ENCODE measurements at regions not wholly inside any gene's neighbourhood (a gene's known extent, or its start where the extent isn't known, plus 50 kb on each side); places are given as distances from the start of the nearest gene placed in this dataset.

DNA sequence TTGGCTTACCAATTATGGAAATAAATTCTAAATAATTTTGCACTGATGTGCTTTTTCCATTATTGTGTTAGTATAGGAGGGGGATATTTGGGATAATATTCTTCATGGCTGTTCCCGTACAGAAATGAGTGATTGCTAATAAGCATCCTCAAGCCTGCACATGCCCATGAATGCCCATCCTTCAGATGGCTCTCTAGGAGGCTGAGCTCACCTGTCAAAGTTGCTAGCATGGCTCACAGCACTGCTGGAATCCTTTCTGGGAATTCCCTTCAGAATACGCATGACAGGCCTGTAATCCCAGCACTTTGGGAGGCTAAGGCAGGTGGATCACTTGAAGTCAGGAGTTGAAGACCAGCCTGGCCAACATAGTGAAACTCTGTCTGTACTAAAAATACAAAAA lies 124.1 kb downstream of the NXNL2 start:
- no peak for DNase-seq

DNA sequence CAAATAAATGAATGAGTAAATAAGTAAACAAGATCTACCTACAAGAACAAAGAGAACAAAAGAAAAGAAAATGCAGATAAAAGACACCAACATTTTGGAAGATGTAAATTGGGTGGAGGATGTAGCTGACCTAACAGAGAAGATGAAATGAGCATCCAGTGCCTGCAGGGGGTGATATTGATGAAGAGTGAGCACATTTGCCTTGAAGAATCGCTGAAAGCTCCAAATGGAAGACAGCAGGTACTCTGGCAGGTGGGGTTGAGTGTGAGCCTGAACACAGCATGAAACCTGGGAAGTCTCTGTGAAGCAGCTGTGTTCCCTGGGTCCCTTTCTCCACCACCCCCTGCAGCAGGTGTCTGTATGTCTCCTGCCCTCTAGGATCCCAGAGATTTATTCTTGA lies 125.6 kb downstream of the NXNL2 start:
- DNase-seq, result peak; percentile 39 to 51

DNA sequence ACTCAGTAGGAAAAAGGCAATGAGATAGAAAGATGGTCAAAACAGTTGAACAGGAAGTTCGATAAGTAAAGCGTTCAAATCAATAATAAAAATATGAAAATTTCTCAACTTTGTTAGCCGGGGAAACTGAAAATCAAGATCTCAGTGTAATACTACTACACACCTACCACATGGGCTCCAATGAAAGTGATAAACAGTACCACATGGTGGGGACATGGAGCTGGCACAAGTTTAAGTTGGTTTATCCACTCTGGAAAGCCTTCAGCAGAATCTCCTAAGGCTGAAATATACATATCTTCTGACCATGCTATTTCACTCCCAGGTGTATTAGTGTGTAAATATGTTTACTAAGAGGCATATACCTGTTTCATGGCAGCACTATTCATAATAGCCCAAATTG lies 126.8 kb downstream of the NXNL2 start:
- DNase-seq, result no peak

DNA sequence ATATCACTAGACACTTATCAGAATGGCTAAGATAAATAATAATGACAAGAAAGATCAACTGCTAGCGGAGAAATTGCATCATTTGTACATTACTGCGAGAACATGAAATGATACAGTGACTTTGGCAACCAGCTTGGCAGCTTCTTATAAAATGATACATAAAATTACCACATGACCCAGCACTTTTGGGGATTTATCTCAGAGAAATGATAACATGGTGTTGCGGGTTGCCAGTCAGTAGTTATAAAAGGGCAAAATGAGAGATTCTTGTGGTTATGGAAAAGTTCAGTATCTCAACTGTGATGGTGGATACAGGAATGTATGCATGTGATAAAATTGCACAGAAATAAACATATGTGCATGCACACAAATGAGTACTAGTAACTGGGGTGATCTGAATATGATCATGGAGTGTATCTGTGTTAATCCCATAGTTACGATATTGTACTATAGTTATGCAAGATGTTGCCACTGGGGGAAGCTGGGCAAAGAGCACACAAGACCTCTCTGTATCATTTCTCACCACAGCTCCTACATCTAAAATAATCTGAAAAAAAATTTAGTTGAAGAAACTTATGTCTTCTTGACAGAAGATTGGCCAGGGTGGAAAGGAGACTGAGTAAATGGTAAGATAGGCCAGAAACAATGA lies 128.9 kb downstream of the NXNL2 start:
- DNase-seq, result no peak

DNA sequence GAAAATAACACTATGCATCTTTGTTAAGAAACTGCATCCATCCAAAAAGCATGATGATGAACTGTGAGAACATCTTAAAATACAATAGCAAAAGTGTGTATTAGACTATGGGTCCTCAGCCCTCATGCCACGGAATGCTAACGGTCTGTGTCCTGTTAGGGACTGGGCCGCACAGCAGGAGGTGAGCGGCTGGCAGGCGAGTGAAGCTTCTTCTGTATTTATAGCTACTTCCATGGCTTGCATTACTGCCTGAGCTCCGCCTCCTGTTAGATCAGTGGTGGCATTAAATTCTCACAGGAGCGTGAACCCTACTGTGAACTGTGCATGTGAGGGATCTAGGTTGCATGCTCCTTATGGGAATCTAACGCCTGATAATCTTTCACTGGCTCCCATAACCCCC lies 129.8 kb downstream of the NXNL2 start:
- DNase-seq, result no peak

DNA sequence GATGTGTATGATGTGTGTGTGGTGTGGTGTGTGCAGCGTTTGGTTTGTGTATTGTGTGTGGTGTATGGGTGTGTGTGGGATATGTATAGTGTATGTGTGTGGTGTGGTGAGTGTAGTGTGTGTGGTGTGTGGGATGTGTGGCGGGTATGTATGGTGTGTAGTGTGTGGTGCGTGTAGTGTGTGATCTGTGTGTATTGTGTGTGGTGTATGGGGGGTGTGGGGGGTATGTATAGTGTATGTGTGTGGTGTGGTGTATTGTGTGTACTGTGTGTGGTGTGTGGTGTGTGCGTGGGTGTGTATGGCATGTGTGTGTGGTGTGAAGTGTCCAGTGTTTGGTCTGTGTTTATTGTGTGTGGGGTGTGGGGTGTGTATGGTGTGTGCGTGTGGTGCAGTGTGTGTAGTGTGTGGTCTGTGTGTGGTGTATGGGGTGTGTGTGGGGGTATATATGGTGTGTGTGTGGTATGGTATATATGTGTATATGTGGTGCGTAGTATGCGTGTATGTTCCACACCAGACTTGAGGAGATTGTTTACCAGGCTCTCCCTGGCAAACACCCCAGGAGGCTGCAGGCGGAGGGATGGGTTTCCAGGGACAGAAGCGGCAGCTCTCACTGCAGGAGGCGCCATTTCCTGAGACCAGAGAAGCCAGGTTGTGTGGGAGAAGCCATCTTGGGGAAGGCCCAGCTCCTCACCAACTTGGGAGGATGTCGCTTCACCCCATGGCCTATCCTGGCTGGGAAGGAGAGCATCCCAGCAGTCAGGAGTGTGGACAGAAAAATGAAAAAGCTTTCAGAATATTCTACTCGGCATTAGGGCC lies 138.1 kb downstream of the NXNL2 start:
- DNase-seq, result no peak

DNA sequence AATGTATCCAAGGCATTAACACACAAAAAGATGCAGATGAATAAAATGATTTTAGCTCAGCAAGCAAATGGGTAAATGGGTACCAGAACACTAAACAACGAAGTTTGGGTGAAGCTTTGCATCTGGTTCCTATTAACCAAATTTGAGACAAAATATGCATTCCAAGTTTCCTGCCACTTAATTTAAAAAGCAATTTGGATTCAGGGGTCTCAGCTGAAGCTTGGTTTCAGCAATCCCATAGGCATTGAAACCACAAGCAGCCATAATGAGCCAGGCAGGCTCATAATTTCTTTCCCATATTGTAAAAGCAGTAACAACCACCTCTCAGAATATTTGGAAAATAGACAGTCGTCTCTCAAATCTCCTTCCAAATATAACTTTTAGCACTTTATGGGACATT lies 138.9 kb downstream of the NXNL2 start:
- no peak for DNase-seq

DNA sequence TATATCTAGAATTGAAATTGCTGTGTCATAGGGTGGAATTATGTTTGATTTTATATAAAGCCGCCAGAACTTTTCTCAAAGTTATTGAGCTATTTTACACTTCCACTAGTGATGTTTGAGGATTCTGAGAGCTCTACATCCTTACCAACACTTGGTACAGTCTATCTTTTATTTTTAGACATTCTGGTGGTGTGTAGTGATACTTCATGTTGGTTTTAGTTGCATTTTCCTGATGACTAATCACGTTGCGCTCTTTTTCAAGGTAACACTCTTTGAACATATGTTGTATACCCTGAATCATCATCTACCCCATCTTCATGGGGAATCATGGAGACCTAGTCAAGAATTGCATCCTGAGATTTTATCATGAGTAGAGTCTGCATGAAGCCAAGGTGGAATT lies 141.7 kb downstream of the NXNL2 start:
- no peak for DNase-seq

DNA sequence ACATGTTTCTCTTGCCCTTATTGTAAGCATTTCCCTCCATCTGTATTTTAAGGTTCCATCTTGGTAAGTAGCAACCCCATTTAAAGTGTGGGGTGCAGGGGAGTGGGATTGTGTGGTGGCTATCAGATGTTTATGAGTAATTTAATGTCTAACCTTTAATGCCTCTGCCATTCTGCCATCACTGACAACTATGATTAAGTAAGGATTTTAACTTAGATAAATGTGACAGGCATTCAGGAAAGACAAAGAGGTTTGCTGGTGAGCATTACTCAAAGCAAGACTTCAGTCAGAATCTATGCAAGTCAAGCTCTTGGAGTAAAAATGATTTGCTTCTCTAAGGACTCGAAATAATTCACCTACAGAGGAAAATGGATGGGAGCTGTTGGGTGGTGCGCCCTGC lies 143.0 kb downstream of the NXNL2 start:
- DNase-seq, result no peak

DNA sequence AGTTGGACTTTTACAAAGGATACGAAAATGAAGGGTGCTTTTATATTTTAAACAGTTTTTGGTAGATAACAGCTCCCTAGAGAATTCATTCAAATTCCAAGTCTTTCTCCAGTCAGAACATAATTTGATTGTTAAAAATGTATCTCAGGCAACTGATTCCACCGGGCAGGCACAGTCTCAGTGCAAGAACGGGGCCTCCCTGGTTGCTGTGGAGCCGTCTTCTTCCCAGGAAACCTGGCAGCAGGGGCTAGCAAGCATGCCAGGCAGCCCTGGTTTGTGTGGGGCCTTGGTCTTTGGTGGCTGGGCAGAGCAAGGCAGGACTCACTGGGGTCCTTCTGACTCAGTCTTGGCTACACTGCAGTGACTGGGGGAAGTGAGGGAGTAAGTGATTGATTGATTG lies 143.5 kb downstream of the NXNL2 start:
- DNase-seq, result no peak

DNA sequence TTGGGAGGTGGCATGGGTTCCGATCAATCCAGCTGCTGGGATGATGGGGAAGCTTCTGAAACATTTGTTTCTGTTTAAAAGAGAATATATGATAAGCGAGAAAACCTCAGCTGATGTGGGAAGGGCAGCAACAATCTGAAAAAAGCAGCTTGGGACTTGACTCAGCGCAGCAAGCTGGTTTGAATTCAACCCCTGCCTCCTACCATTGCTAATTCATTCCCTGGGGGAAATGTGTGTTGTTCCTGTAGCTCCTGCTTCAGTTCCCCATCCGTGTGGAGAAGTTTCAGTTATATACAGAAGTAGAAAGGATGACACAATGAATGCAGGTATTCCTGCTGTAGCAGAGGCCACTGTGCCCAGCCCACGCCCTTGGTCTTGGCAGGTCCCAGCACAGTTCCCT lies 145.1 kb downstream of the NXNL2 start:
- no peak for DNase-seq

DNA sequence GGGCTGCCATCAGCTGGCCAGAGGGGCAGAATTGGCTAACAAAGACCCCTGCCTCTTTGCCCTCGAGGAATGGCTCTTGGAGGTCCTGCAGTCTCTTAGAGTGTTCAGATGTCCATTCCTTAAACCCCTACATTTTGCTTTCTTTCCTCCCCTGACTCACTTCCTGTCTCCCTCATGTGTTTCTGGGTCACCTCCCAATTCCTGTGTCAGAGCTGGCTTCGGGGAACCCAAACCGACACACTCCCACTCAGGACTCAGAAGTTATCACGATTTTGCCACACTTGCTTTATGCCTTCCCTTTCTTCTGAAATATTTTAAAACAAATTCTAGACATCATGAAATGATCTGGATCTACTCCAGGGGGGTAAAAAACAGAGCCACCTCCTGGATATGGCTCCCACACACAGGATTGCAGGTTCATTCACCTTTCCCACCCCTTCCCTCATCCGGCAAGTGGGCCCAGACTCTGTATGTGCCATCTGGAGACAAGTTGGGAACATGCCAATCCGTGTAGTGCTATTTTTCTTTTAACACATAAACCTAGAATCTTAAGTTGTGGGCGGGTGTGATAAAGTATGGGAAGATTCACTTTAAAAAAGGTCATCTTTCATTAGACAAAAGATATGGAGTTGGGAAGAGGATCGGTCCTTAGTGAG lies 145.7 kb downstream of the NXNL2 start:
- DNase-seq, result no peak

DNA sequence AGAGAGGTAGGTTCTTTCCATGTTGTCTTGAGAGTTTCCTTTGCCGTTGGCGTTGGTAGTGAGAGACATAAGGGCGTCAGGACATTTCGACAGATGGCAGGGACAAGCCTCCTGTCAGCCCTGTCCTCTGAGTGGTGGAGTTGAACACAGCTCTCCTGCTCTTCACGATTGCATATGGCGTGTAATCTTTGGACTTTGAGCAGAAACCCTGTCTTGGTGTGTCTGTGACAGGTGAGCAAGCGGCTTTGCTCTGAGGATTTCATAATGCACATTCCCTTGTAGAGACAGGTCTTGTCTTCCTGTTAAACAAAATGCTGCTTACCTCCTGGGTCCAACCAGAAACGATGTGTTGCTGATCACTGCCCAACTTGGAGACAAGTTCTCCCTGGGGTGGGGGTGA lies 146.5 kb downstream of the NXNL2 start:
- no peak for DNase-seq

DNA sequence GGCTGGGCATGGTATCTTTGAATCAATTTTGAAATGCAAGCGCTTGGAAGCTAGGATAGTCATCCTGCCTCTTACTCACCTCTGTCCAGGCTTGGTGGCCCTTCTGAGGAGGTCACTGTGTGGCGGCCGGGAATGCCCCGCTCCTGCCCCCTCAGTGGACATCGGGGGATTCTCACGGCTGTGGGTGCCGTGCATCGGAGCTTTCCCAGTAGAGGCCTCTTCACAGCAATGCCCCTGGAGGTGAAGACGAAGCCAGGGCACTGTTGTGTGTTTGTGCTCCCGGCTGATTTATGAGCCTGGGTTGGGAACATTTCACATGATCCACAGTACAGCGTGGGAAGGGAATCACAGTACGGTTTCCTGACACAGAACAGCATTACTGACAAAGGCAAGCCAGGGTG lies 147.5 kb downstream of the NXNL2 start:
- no peak for DNase-seq

DNA sequence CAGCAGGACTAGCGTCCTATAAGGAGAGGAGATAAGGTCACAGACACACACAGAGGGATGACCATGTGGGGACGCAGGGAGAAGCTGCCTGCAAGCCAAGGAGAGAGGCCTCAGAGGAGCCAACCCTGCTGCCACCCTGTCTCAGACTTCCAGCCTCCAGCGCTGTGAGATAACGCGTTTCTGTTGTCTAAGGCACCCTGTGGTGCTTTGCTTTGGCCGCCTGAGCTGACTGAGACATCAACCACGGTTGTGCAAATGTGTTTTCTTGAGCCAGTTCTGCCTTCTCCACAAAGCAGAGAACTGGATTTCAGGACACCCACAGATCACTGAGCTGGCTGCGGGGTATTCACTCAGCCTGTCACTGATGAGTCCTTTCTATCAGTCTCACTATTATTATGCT lies 149.1 kb downstream of the NXNL2 start:
- no peak for DNase-seq

DNA sequence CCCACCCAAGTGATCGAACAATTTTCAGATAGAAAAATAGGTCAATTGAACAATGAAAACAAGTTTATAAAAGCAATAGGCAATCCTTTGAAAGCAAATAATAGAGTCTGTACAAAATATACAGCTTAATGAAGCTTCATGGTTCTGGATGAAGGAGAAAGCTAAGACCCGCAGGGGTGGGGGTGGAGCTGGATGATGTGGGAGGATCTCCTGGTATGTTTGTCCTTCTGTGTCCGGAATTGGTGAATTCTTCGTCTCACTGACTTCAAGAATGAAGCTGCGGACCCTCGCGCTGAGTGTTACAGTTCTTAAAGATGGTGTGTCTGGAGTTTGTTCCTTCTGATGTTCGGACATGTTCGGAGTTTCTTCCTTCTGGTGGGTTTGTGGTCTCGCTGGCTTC lies 149.9 kb downstream of the NXNL2 start:
- DNase-seq, result no peak

DNA sequence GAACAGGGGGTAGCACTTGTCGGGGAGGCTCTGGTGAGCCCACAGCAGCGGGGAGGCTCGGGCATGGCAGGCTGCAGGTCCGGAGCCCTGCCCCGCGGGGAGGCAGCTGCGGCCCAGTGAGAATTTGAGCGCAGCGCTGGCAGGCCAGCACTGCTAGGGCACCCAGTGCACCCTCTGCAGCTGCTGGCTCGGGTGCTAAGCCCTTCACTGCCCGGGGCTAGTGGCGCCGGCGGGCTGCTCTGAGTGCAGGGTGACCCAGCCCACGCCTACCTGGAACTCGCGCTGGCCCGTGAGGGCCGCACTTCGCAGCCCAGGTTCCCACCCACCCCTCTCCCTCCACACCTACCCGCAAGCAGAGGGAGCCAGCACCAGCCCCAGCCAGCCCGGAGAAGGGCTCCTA lies 151.0 kb downstream of the NXNL2 start:
- no peak for DNase-seq

DNA sequence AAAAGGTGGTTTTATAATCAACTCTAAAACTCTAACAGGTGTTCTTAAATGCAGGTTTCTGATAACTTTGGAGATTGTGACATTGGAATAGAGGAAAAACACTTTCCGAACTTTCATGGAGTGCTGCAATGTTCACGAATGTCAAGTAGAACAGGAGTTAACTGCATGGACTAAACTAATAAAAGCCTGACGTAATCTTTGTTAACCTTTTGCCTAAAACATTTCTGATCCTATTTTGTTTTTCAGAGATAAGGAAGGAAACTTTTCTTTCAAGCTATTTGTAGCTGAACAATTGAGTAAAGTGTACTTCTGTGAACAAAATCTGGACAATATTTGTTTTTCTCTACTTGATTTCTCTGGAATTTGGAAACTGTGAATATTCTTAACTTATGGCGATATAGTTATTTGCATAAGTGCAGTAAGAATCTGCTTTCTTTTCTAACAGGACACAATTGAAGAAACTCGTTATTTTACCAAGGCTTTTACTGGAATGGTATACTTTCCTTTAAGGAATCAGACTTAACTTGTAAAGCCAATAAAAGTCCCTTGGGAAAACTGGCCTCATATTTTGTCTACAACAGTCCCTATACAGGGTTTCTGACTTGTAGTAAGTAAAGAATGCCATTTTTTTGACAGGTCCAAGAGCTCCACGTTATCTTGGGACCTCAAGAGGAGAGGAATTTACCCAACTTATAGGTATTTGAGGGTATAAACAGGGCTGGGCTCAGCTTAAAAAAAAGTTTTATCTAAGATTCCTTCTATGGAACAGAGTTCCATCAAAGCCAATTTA lies 154.7 kb downstream of the NXNL2 start:
- no peak for DNase-seq

DNA sequence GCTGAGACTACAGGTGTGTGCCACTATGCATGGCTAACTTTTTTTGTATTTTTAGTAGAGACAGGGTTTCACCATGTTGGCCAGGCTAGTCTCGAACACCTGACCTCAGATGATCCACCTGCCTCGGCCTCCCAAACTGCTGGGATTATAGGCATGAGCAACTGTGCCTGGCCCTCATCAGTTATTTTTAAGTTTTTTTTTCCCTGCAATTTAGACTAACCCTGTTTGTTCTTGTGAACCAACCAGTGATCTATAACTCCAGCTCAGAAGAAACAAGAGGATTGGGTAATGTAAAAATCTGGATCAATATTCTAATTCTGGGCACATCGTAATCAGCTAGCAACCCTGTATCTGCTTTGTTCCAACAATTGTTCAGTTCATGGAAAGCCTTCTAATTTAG lies 155.7 kb downstream of the NXNL2 start:
- no peak for DNase-seq

DNA sequence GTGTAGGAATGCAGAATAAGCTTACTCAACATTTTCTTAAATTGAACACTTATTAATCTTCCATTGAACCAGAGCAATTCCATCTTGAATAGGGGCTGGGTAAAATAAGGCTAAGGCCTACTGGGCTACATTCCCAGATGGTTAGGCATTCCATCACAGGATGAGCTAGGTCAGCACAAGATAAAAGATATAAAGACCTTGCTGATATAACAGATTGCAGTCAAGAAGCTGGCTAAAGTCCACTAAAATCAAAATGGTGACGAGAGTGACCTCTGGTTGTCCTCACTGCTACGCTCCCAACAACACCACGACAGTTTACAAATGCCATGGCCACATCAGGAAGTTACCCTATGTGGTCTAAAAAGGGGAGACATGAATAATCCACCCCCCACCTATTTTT lies 156.1 kb downstream of the NXNL2 start:
- DNase-seq, result no peak

DNA sequence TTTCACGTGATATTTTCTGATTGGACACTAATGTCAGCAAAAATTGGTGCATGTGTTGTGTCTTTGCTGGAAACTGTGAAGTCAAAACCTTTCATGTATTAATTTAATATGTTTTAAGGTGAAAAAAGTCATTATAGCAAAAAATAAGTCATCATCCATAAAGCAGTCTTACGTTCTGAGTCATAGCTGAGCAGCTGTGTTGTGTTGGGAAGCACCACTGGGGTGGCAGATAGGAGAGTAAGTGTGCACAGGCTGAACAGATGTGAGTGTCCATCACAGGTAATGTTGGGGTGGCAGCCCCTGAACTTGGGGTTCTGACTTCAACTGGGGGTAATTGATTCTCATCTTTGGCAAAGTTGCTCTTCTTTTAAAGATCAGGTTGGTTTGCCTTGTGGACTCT lies 156.8 kb downstream of the NXNL2 start:
- DNase-seq, result no peak

DNA sequence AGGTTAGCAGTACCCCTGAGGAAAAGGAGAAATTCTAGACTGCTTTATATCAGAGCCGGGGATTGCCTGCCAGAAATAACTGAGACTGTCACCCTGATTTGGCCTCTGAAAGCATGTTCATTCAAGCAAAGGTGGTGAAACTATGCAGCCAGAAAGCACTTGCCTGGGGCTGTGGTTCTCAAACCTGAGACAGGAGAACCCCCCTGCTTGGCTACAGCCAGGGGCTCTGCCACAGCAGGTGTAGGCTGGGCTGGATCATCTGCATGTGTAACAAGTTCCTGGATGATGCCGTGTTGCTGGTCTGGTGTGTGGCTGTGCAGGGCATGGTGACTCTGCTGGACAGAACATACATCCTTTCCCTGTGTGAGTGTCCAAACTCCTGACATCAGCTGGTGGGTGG lies 157.8 kb downstream of the NXNL2 start:
- DNase-seq, result no peak

DNA sequence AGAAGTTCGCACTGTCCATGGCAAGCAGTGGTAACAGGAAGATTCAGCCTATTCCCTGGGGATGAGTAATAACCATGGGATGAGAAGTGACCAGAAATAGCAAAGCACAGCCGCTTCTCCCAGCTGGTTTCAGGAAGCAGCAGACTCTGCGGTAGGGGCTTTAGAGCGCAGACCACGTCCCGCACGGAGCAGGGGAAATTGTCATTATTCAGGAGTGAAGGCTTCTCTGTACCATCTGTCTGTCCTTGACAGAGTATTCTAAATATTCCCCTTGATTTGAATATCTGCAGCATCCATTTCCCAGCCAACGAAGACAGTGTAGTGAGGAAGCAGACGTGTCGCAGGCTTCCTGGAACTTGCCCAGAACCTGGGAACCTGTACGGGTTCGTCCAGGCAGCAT lies 159.6 kb downstream of the NXNL2 start:
- no peak for DNase-seq

DNA sequence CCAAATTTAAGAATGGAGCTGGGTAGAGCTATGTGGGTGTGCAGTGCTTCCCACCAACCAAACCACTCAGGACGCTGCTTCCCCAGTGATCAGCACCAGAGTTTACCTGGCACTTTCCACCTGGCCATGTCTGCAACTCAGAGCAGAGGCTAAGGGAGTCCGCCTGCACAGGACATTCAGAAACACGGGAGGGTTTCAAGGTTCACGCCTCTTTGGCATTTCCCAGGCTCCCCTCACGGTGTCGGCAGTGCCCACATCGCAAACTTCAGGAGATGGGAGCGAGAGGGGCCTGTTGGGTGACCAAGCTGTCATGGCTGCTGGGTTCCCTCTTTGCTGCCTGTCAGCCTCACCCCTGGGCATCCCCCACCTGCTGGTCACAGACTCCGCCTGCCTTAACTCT lies 161.5 kb downstream of the NXNL2 start:
- no peak for DNase-seq
